NT2/D1 (cell line): ENCODE measurements at regions not wholly inside any gene's neighbourhood (a gene's known extent, or its start where the extent isn't known, plus 50 kb on each side); places are given as distances from the start of the nearest gene placed in this dataset.
"Not testable (repeated sequence)": the region's sequence is repeated elsewhere in the genome, so short reads cannot be mapped to it uniquely, and the experiment has no call there.

Experiments used
- SUZ12 ChIP-seq: IDR thresholded peaks from 2 replicates; pipeline ENCODE4 v1.6.1; 2011; ENCODE audit not compliant: insufficient read length, insufficient read depth; ENCODE audit errors: extremely low read depth
- YY1 ChIP-seq: IDR thresholded peaks from 2 replicates; pipeline ENCODE4 v1.6.1; 2011; ENCODE audit not compliant: insufficient read length, insufficient read depth

GRCh38 chr20:29307484-29307883, 1950.0 kb upstream of the DEFB115 start:
- TF ChIP-seq SUZ12, YY1: not testable (repeated sequence)
